ENCODE measurements at regions not wholly inside any gene's neighbourhood (a gene's known extent, or its start where the extent isn't known, plus 50 kb on each side); places are given as distances from the start of the nearest gene placed in this dataset.

GRCh38 chr3:22632536-22632935 is 570.6 kb upstream of the UBE2E2 start:
- intact Hi-C loops (cut with micrococcal nuclease; ENCODE audit: unreplicated experiment), result no loop called here
- Histone ChIP-seq H4K20me1 (ENCODE audit: insufficient read depth, low read length) (no peaks in the 10 kb centered on the region), H3K4me1 (ENCODE audit: insufficient read depth, low read length) (0 out of 2 replicates have a peak, but pooled peaks cover 9% of the 10 kb centered on the region), H3K27me3 (ENCODE audit: control insufficient read depth in 1 of 2, insufficient read depth in 2 of 2, low read length in 2 of 2) (no peaks in the 10 kb centered on the region; a peak in 1 of 5 replicates), H3K9me3 (ENCODE audit: low read length) (no peaks in the 10 kb centered on the region; the same call in 1 of the 2 replicates), H3K9ac (ENCODE audit: insufficient read depth, low read depth, low read length) (no peak overlapping the region), H3K79me2 (ENCODE audit: insufficient read depth, low read length) (no peaks in the 10 kb centered on the region), H3K4me3 (replicated peaks in 1 of 3; ENCODE audit: insufficient read depth in 1 of 3, low read depth in 2 of 3, low read length in 3 of 3) (no peak overlapping the region), H3K36me3 (replicated peaks in 1 of 2; ENCODE audit: control insufficient read depth in 1 of 2, insufficient read depth in 2 of 2, low read length in 2 of 2) (no peaks in the 10 kb centered on the region), H3K4me2 (ENCODE audit: low read depth, low read length) (no peak overlapping the region), H3K27ac (ENCODE audit: extremely low read length, insufficient read depth, low read length) (no peak overlapping the region), H2AFZ (ENCODE audit: low read length) (no peak overlapping the region)
- FAIRE-seq (no peak), ATAC-seq (no peak), DNase-seq (ENCODE audit: low spot score) (no peak)
- POLR2A ChIA-PET, result no interaction called here
- BruUV-seq (replicated peaks), result no TSS peak
- TF ChIP-seq MEIS2 (CRISPR knock-in tag; IDR thresholded peaks at IDR 0.05) (no peak), SIX4 (CRISPR knock-in tag; IDR thresholded peaks at IDR 0.05) (no peak)
- in situ Hi-C loops (cut with HindIII; ENCODE audit: extremely low pct_ligation_motif_present, low pct_unique_long_range_greater_than_20kb), result no loop called here
- CTCF ChIA-PET (ENCODE audit: low intra/inter-chr PET ratio, low total read pairs), result no interaction called here
- WGBS (ENCODE audit: low lambda C conversion rate), result 9% methylated on average over 3 of the region's 3 CpGs

- no peak for ATAC-seq
- no peak for FAIRE-seq
- no peaks in the 10 kb centered on the region for H3K36me3 ChIP-seq (replicated peaks in 1 of 2; ENCODE audit: control insufficient read depth in 1 of 2, insufficient read depth in 2 of 2, low read length in 2 of 2)
- H4K20me1 ChIP-seq (ENCODE audit: insufficient read depth, low read length), result no peaks in the 10 kb centered on the region
- no peak overlapping the region for H3K4me2 ChIP-seq (ENCODE audit: low read depth, low read length)
- intact Hi-C loops (cut with micrococcal nuclease; ENCODE audit: unreplicated experiment) (no loop called here), in situ Hi-C loops (cut with HindIII; ENCODE audit: extremely low pct_ligation_motif_present, low pct_unique_long_range_greater_than_20kb) (no loop called here)
- no peaks in the 10 kb centered on the region; a peak in 1 of 5 replicates for H3K27me3 ChIP-seq (ENCODE audit: control insufficient read depth in 1 of 2, insufficient read depth in 2 of 2, low read length in 2 of 2)
- DNase-seq (ENCODE audit: low spot score), result no peak
- peaks cover 7% of the 10 kb centered on the region; the same call in 1 of the 2 replicates for H3K9me3 ChIP-seq (ENCODE audit: low read length)
- H3K4me1 ChIP-seq (ENCODE audit: insufficient read depth, low read length), result no peaks in the 10 kb centered on the region
- no peaks in the 10 kb centered on the region for H3K79me2 ChIP-seq (ENCODE audit: insufficient read depth, low read length)
- POLR2A ChIA-PET, result no interaction called here
- H3K27ac ChIP-seq (ENCODE audit: extremely low read length, insufficient read depth, low read length), result no peak overlapping the region
- H2AFZ ChIP-seq (ENCODE audit: low read length), result no peak overlapping the region
- no peak overlapping the region for H3K4me3 ChIP-seq (replicated peaks in 1 of 3; ENCODE audit: insufficient read depth in 1 of 3, low read depth in 2 of 3, low read length in 3 of 3)
- BruUV-seq (replicated peaks), result no TSS peak
- CTCF ChIA-PET (ENCODE audit: low intra/inter-chr PET ratio, low total read pairs), result no interaction called here
- no peak overlapping the region for H3K9ac ChIP-seq (ENCODE audit: insufficient read depth, low read depth, low read length)
- 6% methylated on average over 1 of the region's 1 CpG for WGBS (ENCODE audit: low lambda C conversion rate)
- no peak for TF ChIP-seq ARID2 (CRISPR knock-in tag; IDR thresholded peaks at IDR 0.05; ENCODE audit: borderline replicate concordance)
- no peak for TF ChIP-seq ZNF343 (CRISPR knock-in tag; IDR thresholded peaks at IDR 0.05)
- TF ChIP-seq ARID3A (IDR thresholded peaks at IDR 0.05; ENCODE audit: low read depth, low read length), result no peak
- TF ChIP-seq GABPA (IDR thresholded peaks at IDR 0.05; ENCODE audit: low read depth, low read length), result no peak
- TF ChIP-seq GABPA (CRISPR knock-in tag; IDR thresholded peaks at IDR 0.05; ENCODE audit: low read depth), result no peak
- no peak for TF ChIP-seq NCOR1 (IDR thresholded peaks at IDR 0.05; ENCODE audit: borderline replicate concordance, low read length)
- TF ChIP-seq FOXA1 (IDR thresholded peaks at IDR 0.05), result no peak
- TF ChIP-seq FOXA1 (CRISPR knock-in tag; IDR thresholded peaks at IDR 0.05), result no peak
- TF ChIP-seq PBX2 (CRISPR knock-in tag; IDR thresholded peaks at IDR 0.05), result no peak
- TF ChIP-seq ZNF383 (CRISPR knock-in tag; IDR thresholded peaks at IDR 0.05; ENCODE audit: borderline replicate concordance), result no peak
- no peak for TF ChIP-seq FOXM1 (CRISPR knock-in tag; IDR thresholded peaks at IDR 0.05)
- TF ChIP-seq ZNF337 (CRISPR knock-in tag; IDR thresholded peaks at IDR 0.05; ENCODE audit: borderline replicate concordance, low read depth), result no peak
- no peak for TF ChIP-seq ZBTB43 (CRISPR knock-in tag; conservative IDR thresholded peaks at IDR 0.05)
- no peak for TF ChIP-seq ZNF350 (CRISPR knock-in tag; IDR thresholded peaks at IDR 0.05; ENCODE audit: borderline replicate concordance, low read depth)
- TF ChIP-seq ZFP37 (CRISPR knock-in tag; IDR thresholded peaks at IDR 0.05; ENCODE audit: borderline replicate concordance), result no peak
Observed at GRCh38 chr3:22634433-22634832, 568.7 kb upstream of the UBE2E2 start.

Measured in HepG2 (cell line).